T47D (cell line): ENCODE measurements at regions not wholly inside any gene's neighbourhood (a gene's known extent, or its start where the extent isn't known, plus 50 kb on each side); places are given as distances from the start of the nearest gene placed in this dataset.
"Not testable (repeated sequence)": the region's sequence is repeated elsewhere in the genome, so short reads cannot be mapped to it uniquely, and the experiment has no call there.

Experiments used
- DNase-seq, 2 experiments: peaks; one replicate each; pipeline versions ENCODE4 v3.0.0 to v3.0.0-alpha.2; 2011 to 2012; ENCODE audit warnings: low read depth in 1 of 2, low spot score in 1 of 2
- JUND ChIP-seq: IDR thresholded peaks from 2 replicates; pipeline ENCODE4 v1.6.1; 2012; ENCODE audit warnings: low read depth
- in situ Hi-C: cut with HindIII; loops from 2 replicates; pipeline ENCODE4 v1.10.0; 2016; ENCODE audit warnings: low sequenced_read_pairs, low pct_unique_long_range_greater_than_20kb

GRCh38 chr6:164640956-164641355 lies 668.4 kb downstream of the C6orf118 start:
- DNase-seq: no peak
- TF ChIP-seq JUND: no peak
- in situ Hi-C loops: no loop called here

- no peak for TF ChIP-seq JUND
- no peak for DNase-seq
- in situ Hi-C loops: no loop called here
Observed at GRCh38 chr6:164628302-164628931, 681.0 kb downstream of the C6orf118 start.

DNA sequence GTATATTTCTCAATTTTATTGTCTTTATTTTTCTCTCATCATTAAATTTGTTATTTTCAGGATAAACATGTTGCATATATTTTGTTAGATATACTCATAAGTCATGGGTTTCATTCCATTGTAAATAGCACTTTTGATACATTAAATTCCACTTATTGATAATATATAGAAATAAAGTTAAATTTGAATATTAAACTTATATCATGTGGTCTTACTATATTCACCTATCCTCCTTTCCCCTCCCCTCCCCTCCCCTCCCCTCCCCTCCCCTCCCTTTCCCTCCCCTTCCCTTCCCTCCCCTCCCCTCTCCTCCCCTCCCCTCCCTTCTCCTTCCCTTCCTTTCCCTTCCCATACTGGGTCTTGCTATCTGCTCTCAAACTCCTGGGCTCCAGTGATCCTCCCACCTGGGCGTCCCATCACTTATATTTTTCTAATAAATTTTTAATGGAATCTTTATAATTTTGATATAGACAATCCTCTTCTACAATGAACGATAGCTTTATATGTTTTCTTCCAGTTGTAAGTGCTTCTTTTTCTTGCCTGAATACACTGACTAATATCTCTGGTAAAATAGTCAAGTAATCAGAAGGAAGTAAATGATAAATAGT lies 692.4 kb downstream of the C6orf118 start:
- in situ Hi-C loops: no loop called here
- DNase-seq: no peak
- TF ChIP-seq JUND: no peak

- no peak for TF ChIP-seq JUND
- DNase-seq: peak in 1 of 2 experiments; percentile 2
- in situ Hi-C loops: no loop called here
Observed at GRCh38 chr6:164612751-164613150, 696.7 kb downstream of the C6orf118 start.

DNA sequence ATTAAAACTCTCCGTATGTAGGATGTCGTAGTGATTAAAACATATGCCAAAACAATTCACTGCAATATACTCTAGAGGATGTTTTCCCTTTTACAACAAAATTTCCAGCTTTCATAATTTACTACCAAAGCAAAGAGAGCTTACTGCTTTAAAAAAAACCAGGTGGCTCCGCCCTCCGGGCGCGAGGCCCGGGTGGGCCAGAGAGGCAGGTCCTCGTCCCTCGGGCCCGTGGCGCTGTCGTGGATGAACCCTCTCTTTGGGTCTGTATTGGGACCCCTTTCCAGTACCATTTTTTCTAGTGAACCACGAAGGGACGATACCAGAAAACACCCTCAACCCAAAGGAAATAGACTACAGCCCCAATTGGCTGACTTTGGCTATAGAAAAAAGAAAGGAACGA lies 698.5 kb downstream of the C6orf118 start:
- in situ Hi-C loops, DNase-seq: not testable (repeated sequence)

GRCh38 chr6:164602415-164602814 lies 707.0 kb downstream of the C6orf118 start:
- DNase-seq, in situ Hi-C loops: not testable (repeated sequence)

DNA sequence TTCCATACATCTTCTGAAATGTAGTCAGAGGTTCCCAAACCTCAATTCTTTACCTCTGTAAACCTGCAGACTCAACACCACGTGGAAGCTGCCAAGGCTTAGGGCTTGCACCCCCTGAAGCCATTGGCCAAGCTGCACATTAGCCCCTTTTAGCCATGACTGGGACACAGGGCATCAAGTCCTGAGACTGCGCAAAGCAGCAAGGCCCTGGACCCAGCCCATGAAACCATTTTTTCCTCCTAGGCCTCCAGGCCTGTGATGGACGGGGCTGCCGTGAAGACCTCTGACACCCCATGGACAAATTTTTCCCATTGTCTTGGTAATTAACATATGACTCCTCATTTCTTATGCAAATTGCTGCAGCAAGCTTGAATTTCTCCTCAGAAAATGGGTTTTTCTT lies 727.8 kb downstream of the C6orf118 start:
- in situ Hi-C loops: no loop called here
- no peak for DNase-seq
- TF ChIP-seq JUND: no peak

- DNase-seq: no peak
Observed at GRCh38 chr6:164579035-164579434, 730.4 kb downstream of the C6orf118 start.

GRCh38 chr6:164578616-164579015 lies 730.8 kb downstream of the C6orf118 start:
- DNase-seq: no peak
- in situ Hi-C loops: no loop called here
- TF ChIP-seq JUND: no peak

More at GRCh38 chr6:164579035-164579434, 730.4 kb downstream of the C6orf118 start:
- TF ChIP-seq JUND: no peak
- in situ Hi-C loops: no loop called here

DNA sequence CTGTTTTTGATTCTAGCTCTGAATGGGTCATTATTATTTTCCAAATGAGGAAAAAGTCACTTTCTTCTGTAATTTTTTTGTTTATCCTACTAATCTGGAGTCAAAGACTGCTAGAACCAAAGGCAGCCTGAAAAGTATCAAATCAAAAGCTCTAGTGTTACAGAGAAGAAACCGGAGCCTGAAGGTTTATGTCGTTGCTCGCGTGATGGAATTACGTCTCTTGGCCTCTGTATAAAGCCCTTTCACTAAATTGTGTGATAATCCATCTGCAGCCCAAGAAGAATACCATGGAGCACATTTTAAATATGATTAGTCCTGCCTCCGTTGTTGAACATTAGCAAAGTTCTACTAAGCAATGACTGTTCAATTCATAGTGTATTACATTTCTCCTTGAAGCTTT lies 738.6 kb downstream of the C6orf118 start:
- no peak for DNase-seq
- TF ChIP-seq JUND: no peak
- in situ Hi-C loops: no loop called here

DNA sequence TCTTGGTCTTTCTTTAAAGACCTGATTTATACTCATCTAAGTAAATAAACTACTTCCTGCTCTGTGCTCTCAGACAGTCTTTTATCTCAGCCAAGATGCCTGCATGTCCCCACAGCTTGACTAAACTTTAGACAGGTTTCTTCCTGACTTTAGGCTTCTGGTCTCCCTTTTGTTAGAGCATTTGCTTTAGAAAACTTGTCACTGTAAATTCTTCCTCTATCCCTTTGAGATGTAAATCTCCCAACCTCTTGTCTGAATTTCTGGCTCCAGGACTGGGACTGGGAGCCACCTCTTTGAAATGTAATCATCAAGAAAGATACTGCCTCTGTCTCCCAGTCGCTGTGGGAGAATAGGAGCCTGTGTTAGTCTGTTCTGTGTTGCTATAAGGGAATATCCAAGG lies 739.9 kb downstream of the C6orf118 start:
- no peak for DNase-seq
- in situ Hi-C loops: no loop called here
- TF ChIP-seq JUND: no peak

DNA sequence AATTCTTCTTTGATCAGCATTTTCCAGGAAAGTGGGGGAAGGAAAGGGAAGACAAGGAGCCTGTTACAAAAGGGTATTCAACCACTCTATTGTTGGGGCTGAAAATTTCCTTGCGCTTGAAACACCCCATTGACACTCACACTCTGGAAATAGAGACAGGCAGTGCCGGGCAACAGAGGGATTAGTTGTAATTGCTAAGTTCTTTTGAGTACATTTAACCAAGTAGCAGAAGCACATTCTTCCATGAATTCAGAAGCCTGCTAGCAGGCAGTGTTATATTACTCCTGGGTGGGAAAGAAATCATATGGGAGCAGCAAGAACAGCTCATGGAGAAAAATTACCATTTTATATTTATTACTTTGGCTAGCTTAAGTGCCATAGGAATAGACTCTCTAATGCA lies 745.5 kb downstream of the C6orf118 start:
- no peak for TF ChIP-seq JUND
- in situ Hi-C loops: no loop called here
- no peak for DNase-seq

DNA sequence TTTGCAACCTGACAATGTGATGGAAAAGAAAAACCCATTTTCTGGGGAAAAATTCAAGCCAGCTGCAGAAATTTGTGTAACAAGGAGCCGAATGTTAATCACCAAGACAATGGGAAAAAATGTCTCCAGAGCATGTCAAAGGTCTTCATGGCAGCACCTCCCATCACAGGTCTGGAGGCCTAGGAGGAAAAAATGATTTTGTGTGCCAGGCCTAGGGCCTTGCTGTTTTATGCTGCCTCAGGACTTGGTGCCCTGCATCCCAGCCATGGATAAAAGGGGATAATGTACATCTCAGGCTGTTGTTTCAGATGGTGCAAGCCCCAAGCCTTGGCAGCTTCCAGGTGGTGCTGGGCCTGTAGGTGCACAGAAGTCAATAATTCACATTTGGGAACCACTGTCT lies 747.7 kb downstream of the C6orf118 start:
- no peak for TF ChIP-seq JUND
- no peak for DNase-seq
- in situ Hi-C loops: no loop called here
